HUDEP-2 (cell line): ENCODE measurements at regions not wholly inside any gene's neighbourhood (a gene's known extent, or its start where the extent isn't known, plus 50 kb on each side); places are given as distances from the start of the nearest gene placed in this dataset.

Experiments
- DNase-seq, 76 experiments: peaks; one replicate each; lab custom pipeline; 2025; ENCODE audit not compliant: unreplicated experiment in 76 of 76; lab: John Stamatoyannopoulos, UW

DNA sequence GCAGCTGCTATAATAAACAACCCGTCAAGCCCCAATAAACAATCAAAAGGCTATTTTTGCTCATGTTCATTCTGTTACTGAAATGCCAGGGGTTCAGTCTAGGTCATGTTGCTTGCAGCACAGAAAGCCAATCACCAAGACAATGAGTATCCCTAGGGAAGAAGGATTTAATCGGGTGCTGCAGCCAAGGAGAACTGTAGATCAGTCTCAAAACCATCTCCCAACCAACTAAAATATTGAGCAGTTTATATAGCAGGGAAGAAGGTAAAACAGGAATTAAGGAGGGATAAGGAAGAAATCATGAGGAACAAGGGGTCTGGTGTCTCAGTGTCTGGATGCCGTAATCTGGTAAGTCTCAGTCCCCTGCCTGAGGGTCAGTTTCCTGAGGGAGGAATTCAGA lies 169.5 kb downstream of the BLID start:
- DNase-seq = peak in 1 of 76 experiments; percentile 1

DNA sequence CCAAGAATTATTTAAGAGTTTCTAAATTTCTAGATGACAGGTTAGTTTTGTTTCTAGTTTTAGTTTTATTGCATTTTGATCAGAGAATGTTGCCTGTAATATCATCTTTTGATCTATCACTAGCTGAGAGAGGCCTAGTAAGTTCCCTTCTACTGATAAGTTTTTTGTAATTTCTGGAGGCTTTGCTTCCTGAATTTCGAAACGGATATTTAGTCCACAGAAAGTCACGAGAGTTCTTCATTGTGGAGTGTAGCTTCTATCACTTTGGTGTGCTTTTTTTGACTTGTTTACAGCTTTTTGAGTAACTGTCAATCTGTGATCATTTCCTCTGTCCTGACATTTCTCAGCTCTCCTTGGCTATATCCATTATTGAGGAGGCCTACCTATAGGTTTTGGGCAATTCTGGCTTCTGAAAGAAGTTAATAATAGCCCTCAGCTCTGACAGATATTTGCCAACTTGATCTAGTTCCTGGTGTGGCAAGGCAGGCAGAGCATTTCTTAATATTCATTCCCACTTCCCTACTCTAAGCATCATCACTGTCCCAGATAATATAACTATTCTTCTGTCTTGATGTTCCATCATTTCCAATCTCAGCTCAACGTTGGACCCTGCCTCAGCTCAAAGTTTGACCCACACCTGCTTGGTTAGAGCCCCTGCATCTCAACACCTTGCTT lies 171.3 kb downstream of the BLID start:
- no peak for DNase-seq

- no peak for DNase-seq
These were observed 177.9 kb downstream of the BLID start for GRCh38 chr11:121938076-121938475.

DNA sequence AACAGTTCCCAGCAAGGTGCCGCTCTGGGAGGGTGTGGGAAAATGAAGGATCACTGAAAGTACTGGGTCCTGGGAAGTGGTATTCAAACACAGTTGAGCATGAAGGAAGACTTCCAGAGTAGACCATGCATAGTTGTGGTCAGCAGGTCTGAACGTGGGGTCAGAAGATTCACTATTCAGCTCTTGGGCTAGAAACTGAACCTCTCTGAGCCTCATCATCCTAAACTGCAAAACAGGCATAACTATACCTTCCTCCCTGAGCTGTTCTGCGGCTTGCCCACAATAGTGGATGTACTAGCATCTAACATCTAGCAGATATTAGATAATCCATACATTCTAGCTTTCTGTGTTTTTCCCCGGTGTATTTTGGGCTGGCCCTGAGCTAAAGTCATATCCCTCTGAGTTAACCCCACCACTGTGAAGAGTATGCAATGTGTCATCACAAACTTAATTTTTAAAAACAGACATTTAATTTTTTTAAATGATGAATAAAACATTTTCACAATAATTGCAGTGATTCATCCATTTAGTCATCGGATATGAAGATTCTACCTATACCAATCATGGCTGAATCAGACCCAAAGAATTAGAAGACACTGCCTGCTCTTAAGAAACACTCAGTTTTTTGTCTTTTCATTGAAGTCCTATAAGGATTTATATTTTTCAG lies 179.1 kb downstream of the BLID start:
- no peak for DNase-seq

DNA sequence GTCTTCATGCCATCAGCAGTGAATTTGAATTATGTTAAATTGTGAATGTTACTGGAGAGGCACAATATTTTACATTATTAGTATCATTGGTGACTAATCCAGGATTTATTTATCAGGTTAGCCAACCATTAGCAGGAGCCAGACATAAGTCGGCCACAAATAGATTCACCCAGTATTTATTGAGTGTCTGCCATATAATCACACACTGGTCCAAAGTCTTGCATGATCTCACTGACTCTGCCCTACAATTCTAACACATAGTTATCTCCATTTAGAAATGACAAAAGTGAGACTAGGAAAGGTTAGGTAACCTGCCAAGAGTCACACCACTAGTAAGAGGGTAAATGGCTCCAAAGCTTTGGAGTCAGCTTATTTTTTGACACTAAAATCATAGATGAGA lies 179.6 kb downstream of the BLID start:
- no peak for DNase-seq

- DNase-seq = no peak
These were observed 182.3 kb downstream of the BLID start for GRCh38 chr11:121933694-121934093.

GRCh38 chr11:121933294-121933693 lies 182.7 kb downstream of the BLID start:
- no peak for DNase-seq

- no peak for DNase-seq
These were observed 183.3 kb downstream of the BLID start for GRCh38 chr11:121932646-121933185.

GRCh38 chr11:121931748-121932352 lies 184.2 kb downstream of the BLID start:
- DNase-seq = no peak

DNA sequence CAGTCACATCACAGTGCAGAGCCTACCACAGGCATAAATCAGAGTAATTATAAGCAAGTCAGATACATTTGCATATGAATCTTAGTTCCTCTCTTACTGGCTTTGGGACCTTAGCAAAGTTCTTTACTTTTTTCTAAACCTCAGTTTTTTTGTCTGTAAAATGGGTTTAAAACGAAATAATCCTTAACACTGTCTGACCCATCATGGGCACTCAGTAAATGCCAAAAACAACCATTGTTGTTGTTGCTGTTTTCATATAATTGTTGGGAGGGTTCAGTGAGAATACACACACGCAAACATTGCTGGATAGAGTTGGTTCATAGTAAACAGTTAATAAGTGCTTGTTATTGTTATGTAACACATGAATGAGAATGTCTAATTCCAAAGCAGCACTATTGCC lies 184.9 kb downstream of the BLID start:
- DNase-seq = no peak

DNA sequence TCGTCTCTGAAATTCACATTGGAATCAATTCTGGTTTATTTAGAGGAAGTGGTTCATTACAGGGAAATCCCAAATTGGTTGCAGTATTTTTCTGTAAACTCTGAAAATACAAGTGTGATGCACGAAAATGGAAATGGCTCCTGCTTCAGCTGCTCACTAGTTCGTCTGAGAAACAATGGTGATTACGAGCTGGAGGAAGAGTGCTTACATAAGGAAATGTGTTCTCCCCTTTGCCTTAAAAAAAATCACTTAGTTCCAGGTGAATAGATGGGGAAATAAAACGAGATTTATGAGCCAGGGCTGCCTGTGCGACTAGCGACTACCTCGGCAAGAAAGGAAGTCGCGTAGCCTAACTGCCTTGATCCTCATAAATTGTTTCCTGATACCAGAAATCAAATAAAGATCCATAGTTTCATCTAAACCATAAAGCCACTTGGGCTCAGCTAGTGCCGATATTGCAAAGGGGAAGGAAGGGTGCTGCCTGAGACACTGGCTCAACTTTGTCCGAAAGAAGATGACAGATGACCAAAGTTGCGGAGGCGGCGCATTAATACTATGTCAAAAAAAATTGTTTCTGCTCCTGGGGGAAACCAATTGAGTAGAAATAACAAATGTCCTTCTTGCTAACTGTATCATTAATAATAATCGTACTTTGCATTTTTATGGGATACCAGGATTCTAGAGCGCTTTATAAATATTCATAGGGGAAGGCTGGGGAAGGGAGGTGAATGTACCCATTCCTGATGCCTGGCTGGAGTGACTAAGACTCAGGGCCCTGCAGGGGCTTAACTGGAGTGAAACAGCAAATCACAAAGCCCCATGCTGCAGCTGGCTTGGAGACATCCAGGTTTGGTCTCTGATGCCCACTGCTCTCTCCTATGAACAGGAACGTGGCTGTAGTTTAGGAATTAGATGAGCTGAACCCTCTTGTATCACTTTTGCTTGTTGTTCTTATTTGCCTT lies 185.7 kb downstream of the BLID start:
- DNase-seq = no peak

- DNase-seq = no peak
These were observed 186.4 kb downstream of the BLID start for GRCh38 chr11:121929581-121929980.

GRCh38 chr11:121928597-121929580 lies 187.1 kb downstream of the BLID start:
- DNase-seq = no peak

GRCh38 chr11:121927789-121928188 lies 188.2 kb downstream of the BLID start:
- DNase-seq = no peak

DNA sequence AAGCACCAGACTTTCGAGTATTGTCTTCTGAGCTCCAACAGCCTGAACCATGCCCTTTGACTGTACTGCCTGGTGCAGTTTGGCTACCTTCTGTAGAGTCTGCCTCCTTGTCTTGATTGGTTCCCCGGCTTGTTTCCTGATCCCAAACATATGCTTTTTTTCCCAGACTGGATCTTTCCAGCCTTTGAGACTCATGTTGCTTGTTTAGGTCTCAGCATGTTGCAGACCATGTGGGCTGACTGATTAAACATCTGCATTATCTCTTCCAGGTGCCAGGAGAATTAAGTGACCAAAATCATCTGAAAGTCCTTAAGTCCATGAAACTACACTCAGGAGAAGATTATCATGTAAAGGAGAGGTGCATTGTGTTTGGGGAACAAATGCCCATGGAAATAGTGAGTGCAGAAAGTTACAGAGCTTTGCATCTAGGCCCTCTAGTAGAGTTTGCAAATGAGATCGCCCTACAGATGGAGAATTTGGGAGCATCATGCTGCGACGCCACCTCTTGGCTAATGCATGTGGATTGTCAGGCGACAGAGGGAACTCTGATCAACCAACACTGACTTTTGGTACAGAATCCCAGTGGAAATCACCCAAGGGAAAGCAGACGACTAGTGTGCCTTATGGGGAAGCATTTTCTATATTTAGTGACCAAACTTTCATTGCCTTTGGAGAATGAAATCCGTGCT lies 188.8 kb downstream of the BLID start:
- no peak for DNase-seq

GRCh38 chr11:121924191-121924590 lies 191.8 kb downstream of the BLID start:
- DNase-seq = no peak

GRCh38 chr11:121917482-121917881 lies 198.5 kb downstream of the BLID start:
- DNase-seq = no peak

DNA sequence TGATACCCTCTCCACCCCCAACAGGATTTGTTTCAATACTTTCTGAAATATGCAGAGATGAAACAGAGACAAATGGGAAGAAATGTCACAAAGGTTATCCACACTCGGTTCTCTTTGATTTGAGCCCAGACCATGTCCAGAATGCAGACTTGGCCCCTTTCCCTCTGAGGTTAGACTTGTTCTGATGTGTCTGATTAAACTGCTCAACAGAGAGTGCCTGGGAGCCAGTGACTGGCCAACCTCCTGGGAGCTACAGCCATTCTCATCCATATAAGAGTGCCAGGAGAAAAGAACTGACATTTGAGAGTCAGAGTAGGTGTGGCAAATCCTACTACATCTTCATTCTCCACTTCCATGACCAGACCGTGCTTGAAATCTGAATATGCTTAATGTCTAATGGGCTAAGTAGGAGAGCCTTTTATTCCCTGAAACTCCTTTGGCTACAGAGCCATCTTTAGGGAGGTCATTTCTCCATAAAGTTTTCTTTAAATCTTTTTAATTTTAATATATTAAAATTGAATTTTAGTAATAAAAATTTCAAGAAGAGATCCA lies 201.4 kb downstream of the BLID start:
- no peak for DNase-seq

DNA sequence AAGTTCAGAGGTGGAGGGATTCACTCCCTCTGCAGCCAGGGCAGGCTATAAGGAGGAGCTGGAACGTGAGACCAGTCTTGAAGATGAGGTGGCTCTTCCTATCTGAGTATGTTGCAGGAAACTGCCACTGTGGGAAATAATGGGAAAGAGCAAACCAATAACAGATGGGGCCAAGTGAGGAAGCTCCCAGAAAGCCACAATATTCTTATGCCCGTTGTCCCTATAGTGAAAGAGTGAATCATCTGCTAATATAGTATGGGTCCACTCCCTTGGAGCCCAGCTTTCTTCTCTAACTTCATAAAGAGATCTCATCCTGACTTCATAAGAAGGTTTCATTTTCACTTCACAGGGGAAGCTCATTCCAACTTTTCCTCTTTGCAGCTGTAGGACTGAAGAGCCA lies 206.4 kb downstream of the BLID start:
- DNase-seq = no peak
